CD4-positive, alpha-beta T cell treated with Interleukin-6 at 100 ng/mL for 8 hours (primary cell): ENCODE measurements at regions not wholly inside any gene's neighbourhood (a gene's known extent, or its start where the extent isn't known, plus 50 kb on each side); places are given as distances from the start of the nearest gene placed in this dataset.
"Not testable (repeated sequence)": the region's sequence is repeated elsewhere in the genome, so short reads cannot be mapped to it uniquely, and the experiment has no call there.

Source experiments
- DNase-seq: peaks from one replicate; pipeline ENCODE4 v3.0.0-alpha.2; 2020; ENCODE audit warnings: mixed read lengths, low spot score

DNA sequence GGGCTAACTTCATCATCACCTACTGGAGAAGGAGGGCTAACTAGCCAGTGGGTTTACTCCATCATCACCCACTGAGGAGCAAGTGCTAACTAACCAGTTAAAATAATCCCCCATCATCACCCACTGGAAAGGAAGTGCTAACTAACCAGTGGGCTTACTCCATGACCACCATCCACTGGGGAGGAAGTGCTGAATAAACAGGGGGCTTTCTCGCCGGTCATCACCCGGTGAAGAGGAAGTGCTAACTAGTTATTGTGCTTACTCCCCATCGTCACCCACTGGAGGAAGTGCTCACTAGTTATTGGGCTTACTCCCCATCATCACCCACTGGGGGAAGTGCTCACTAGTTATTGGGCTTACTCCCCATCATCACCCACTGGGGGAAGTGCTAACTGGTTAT lies 124.4 kb upstream of the SALL3 start:
- no peak for DNase-seq

GRCh38 chr18:78856569-78857313 lies 122.9 kb upstream of the SALL3 start:
- DNase-seq: no peak

GRCh38 chr18:78857314-78858150 lies 122.1 kb upstream of the SALL3 start:
- no peak for DNase-seq

DNA sequence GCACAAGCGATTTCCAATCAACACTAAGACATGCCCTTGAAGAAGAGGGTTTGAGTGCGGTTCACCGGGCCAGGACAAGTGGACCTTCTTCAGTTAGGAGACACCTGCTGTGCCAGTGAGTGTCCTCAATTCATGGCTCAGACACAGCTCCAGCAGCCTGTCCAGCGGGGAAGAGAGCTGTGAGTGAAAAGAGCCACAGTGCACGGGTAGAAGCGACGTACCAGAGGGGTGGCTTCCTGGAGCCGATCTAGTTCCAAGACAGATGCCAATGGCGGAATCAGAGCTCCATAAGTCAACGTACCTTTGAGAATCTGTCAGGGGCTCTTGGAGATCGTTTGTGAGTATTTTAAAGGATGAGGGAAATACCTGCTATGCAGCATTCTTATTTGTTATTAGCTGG lies 119.9 kb upstream of the SALL3 start:
- DNase-seq: no peak

- no peak for DNase-seq
These were observed 119.5 kb upstream of the SALL3 start for GRCh38 chr18:78860117-78860516.

- no peak for DNase-seq
These were observed 118.5 kb upstream of the SALL3 start for GRCh38 chr18:78861116-78861515.

DNA sequence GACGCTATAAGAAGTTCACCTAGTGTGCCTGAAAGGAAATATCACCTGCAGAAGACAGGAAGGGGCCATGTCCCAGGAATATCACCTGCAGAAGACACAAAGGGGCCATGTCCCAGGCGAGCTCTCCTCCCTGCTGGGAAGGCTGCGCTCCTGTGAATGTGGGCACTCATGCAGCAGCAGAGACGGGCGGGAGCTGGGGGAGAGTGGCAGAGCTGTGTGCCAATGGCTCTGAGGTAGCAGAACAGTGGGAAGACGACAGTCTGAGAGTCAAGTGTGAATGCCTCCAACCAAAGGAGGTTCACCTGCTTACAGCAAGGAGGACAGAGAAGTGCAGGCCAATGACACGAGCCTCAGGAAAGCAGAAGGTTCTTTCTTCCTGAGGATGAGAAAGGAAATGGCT lies 117.9 kb upstream of the SALL3 start:
- no peak for DNase-seq

DNA sequence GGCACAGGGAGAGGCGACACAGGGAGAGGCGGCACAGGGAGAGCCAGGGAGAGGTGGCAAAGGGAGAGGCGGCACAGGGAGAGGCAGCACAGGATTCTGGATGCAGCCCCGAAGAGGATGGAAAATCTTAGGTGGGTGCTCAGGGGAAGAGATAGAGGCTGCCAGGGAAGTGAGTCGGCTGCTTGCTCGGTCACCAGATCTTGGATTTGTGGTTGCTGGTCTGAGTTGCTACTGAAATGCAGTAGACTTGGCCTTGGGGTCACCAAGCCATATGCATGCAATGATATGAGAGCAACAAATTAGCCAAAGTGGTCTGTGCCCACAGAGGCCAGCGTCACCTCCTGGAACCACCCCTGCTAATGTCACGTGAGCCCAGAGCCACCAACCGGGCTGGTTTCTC lies 117.2 kb upstream of the SALL3 start:
- no peak for DNase-seq

DNA sequence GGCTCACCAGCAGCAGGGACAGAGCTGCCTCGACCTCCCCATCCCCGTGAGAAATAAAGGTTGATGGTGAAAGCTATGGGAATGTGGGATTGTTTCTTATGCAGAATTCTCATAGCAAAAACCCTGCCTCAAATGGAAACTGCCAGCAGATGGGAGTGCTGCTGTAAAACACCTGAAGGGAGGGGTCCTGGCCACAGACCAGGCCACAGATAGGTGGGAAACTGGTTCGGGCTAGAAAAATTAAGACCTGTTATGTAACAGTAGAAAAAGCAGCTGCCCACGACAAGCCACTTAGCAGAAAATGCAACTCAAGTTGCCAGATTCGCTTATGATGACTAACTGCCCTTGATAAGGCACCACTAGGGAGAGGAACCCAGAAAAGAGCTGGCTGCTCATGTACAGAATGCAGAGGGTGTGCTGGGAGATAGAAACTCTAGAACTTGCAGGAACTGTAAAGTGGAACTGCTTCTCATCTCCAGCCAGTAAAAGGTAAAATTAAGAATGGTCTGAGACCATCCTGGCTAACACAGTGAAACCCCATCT lies 114.5 kb upstream of the SALL3 start:
- DNase-seq: no peak

DNA sequence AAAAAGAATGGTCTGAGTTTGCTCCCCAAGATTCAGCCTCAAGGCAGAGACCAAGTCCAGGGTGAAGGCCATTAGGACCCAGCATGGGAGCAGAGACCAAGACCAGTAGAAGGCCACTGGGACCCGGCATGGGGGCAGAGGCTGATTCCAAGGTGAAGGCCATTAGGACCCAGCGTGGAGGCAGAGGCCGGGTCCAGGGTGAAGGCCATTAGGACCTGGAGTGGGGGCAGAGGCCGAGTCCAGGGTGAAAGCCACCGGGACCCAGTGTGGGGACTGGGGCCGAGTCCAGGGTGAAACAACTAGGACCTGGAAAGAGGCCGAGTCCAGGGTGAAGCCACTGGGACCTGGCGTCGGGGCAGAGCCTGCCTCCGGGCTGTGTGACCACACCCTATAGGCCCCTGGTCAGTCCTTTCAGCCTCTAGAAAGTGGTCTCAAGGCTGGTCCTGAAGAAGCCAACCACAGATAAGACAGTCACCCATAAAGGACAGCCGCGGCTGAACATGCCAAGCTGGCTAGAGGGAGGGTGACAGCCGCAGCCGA lies 113.8 kb upstream of the SALL3 start:
- no peak for DNase-seq

DNA sequence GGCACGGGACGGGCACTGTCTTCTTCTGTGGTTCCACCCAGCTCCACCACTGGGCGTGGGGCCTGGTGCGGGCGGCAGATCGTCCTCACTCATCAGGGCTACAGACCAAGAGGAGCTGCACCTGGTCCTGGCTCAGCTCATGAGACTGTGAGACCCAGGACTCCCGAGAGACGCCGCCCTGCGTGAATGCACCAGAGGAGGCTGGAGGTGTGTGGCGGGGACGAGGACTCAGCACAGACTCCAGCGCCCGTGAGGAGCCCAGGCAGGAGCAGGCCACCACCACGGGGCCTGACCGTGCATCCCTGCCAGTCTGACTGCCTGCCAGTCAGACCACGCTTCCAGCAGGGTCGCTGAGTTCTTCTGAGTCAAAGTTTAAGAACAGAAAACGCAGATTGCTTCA lies 112.5 kb upstream of the SALL3 start:
- no peak for DNase-seq

- DNase-seq: no peak
These were observed 111.0 kb upstream of the SALL3 start for GRCh38 chr18:78868330-78869316.

- no peak for DNase-seq
These were observed 108.0 kb upstream of the SALL3 start for GRCh38 chr18:78871618-78872017.

DNA sequence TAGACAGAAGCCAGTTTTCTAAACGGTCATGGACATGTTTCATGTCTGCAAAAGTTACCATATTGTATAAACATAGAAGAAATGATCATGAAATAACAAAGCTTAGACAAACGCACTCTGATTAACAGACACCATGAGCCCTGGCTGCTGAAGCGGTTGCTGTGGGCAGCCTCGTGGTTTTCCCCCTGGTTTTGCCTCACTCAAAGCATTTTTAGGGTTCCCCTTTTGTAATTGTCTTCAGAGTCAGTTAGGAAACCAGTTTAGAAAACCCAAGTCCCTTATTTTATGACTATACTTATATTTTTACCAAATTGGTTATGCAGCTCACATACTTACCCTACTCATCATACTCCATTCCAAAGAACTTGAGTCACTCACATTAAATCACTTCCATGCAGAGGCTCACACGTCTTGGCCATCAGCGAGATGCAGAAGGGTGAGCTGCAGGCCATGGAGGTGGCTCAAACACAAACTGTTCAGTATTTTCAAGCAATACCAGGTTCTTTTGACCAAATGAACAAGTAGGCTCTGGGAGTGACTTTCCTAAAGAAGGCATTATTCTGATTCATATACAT lies 105.6 kb upstream of the SALL3 start:
- DNase-seq: no peak

DNA sequence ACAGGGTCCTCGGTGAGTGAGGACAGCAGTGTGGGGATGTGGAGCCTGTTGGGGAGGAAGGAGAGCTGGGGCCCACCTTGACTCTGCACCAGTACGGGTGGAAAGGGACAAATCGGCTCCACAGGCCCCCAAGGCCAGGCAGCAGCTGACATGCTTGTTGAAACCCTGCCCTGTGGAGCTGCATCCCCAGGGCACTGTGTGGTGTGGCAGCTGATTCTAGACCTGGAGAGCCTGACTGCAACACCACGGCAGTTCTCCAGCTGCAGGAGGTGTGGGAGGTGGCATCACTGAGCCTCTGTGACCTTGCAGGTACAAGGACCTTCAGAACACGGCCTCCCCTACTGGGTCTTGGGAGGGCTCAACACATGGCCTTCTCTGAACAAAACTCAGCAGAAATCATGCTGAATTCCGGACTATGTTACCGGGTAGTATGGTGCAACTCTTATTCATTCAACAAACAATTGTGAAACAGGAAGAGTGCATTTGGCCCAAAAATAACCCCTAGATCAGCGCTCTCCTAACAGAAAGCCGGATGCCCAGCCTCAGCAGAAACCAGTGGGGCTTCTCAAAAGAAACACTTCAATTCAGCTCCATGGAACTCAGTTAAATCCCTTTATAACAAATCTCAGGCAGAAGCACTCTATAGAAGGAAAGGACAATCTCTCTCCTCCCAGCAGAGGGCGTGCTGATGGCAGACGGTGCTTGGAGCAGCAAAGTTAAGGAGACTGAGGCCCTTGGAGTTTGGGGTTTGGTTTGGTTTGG lies 104.4 kb upstream of the SALL3 start:
- no peak for DNase-seq

DNA sequence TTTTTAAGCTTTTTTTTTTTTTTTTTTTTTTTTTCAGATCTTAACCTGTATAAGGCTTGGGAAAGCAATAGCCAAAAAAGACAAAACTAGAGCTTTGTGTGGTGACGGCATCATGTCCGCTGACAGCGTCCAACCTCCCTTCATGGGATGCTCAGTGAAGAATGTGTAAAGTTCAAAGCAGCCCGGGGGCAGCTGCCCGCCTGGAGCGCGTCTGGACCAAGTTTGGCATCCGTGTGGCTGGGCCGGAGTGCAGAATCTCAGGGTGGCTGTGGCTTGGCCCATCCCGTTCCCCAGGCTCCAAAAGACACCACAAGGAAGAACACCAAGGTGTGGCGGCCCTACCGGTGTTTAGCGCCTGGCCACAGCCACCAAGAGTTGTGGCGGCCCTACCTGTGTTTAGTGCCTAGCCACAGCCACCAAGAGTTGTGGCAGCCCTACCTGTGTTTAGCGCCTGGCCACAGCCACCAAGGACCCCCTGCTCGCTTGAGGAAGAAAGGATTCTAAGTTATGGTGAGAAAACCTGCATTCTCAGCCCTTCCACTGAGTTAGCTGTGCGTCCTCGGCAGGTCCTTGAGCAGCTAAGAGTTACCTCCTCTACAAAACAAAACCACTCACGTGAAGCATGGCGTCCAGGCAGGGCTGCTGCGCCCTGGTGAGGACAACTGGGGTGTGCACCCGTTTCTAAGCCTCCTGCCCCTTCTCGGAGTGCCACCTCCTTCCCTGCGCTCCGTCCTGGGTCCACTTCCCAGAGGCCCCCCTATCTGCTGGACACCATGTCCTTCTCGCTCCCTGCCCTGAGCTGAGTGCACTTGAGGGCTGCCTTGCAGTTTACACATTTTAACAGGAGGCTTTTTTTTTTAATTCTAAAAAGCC lies 103.6 kb upstream of the SALL3 start:
- no peak for DNase-seq

GRCh38 chr18:78876868-78877267 lies 102.8 kb upstream of the SALL3 start:
- no peak for DNase-seq

DNA sequence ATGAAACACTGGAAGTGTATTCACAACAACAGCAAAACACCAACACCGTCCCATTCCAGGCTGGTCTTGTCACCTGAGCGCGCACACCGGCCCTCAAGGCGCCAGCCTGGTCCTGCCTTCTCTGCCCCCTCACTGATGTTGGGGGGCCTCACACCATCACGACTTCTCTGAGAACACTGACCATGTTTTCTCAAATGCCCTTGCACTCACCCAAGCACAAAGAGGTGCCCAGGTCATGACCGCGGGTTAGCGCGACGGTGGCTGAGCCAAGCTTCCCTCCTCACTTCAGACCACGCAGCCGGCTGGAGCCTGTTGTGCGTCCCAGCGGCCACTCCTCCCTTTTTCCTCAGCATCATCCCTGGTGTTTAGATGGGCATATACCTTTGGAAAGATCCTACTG lies 101.3 kb upstream of the SALL3 start:
- DNase-seq: no peak

- DNase-seq: not testable (repeated sequence)
These were observed 100.3 kb upstream of the SALL3 start for GRCh38 chr18:78879072-78879883.
